ENCODE measurements at regions not wholly inside any gene's neighbourhood (a gene's known extent, or its start where the extent isn't known, plus 50 kb on each side); places are given as distances from the start of the nearest gene placed in this dataset.
"Not testable (repeated sequence)": the region's sequence is repeated elsewhere in the genome, so short reads cannot be mapped to it uniquely, and the experiment has no call there.

DNA sequence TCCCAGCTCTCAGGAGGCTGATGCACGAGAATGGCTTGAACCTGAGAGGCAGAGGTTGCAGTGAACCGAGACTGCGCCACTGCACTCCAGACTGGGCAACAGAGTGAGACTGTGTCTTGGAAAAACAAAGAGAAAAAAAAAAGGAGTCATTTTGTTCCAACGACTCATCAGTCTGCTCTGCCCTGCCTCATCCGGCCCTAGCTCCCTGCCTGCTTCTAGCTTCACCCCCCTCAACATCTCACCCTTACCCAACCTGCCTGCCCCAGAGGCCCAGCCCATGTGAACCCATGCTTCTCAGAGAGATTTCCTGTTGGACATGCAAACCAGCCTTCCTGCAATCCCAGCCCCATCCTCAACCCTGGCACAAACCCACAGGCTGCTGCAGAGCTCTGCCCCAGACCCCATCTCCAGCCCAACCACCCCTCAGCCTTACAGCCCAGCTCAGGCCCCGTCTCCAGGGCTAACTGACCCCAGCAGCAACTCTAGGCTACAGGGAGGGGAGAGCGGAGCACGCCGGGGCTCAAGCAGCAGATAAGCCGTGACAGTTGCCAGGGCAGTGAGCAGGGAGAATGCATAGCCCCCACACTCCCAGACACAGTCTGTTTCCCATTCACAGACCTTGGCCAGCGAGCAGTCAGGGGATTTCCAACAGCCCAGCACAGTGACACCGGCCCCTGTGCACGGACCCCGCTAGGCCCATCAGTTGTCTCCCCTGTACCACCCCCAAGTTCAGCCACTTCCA lies 86.0 kb upstream of the KCTD7 start:
- no peak for DNase-seq

DNA sequence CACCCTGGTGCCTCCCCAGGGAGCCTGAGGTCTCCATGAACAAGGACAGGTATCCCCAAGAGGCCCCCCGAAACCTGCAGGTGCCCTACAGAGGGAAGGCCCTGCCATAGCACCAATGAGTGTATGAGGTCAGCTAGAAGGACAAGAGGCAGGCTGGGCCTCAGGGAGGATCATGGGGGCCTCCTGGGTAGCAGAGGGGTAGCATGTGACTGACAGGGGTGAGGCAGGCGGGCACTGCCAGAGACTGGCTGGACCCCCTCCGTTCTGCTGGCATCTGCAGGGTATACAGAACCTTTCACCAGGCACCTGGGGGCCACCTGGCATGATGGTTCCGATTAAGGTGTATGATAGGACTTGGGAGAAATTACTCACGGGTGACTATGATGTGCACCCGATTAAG lies 79.2 kb upstream of the KCTD7 start:
- DNase-seq = no peak

DNA sequence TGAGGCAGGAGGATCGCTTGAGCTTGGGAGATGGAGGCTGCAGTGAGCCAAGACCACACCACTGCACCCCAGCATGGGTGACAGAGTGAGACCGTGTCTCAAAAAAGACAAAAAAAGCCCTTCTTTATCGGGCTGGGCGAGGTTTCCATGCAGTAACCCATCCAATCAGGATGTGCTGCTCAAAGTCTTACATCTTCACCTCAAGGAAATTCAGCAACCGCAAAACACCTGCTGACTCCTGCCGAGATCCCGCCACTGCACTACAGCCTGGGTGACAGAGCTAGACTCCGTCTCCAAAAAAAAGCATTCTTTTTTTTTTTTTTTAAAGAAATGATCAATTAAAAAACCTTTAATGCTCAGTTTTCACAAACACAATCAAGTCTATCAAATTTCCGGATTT lies 75.7 kb upstream of the KCTD7 start:
- DNase-seq = no peak

DNA sequence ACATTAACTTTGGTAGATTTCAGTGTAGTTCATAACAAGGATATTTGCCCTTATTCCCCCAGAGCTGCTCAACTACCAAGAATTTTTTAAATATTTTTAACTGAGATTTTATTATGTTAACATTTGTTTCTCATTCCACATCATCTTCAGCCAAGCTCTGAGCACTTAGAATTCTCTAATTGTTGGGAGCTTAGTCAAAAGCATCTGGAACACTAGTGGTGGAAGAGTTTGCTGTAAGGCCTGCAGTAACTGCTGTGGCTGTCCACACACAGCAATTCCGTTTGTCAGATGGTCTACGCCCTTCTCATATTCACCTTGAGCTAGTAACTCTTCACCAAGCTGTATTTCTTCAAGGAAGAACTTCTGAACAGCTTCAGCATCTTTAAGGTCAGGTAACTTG lies 75.0 kb upstream of the KCTD7 start:
- DNase-seq = not testable (repeated sequence)

DNA sequence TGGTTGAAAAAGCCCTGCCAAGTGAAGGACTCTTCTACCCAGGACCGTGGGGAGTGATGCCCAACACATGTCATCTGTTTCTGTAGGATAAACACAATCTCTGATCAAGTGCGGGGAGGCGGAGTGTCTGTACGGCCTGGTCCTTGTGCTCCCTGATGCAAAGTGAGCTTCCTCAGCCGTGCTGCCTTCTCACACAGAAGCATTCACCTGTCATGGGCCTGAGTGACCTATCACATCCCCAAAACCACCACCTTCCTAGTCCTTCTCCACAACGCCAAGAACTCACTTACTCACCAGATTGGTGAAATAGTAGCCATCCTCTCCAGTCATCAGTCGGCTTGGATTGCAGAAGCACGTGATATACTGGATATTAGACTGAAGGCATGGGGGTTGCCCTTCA lies 74.4 kb upstream of the KCTD7 start:
- not testable (repeated sequence) for DNase-seq

DNA sequence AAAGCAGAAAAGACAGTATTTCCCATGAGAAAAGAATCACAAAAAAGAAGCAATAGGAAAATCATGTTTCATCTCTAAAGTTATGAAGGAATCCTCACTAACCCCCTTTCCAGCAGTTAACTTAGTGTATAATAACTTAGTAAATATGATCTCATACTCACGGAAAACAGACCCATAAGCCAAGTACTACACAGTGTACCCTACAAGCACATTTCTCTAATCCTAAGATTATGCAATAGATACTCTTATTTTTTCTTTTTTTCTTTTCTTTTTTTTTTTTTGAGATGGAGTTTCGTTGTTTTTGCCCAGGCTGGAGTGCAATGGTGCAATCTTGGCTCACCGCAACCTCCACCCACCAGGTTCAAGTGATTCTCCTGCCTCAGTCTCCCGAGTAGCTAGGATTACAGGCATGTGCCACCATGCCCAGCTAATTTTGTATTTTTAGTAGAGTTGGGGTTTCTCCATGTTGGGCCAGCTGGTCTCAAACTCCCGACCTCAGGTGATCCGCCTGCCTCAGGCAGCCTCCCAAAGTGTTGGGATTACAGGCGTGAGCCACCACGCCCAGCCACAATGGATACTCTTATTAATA lies 73.7 kb upstream of the KCTD7 start:
- not testable (repeated sequence) for DNase-seq

DNA sequence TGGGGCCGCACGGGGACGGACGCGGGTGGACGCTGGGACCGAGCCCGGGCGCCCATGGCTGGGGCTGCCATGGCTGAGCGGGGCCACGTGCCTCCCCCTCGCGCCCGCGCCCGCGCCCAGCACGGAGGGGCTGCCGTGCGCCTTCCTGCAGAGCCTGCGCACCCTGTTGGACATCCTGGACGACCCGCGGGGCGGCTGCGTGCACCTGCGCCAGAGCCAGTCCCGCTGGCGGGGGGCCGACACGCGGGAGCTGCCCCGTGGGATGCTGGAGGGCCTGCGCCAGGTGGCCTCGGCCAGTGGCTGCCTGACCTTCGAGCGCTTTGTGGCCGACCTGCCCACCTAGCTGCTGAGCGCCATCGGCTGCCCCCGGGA lies 72.5 kb upstream of the KCTD7 start:
- DNase-seq = no peak

DNA sequence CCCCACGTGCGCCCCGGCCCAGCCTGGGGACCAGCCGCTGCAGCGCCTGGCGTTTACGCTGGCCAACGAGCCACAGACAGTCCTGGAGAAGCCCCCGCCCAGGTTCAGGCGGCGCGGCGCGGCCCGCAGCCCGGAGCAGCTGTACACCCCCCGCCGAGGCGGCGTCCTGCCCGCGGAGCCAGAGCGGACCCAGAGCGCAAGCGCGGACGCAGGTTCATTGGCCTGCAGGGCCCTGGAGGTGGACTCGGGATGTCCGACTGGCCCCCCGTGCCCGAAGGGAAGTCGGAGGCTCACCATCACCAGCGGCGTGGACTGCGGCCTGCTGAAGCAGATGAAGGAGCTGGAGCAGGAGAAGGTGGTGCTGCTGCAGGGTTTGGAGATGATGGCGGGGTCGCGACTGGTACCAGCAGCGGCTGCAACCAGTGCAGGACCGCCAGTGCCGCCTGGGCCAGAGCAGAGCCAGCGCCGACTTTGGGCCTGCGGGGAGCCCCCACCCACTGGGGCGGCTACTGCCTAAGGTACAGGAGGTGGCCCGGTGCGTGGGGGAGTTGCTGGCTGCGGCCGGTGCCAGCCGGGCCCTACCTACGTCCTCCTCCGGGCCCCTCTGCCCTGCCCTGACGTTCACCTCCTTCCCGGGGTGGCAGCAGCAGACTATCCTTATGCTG lies 72.0 kb upstream of the KCTD7 start:
- DNase-seq = no peak

DNA sequence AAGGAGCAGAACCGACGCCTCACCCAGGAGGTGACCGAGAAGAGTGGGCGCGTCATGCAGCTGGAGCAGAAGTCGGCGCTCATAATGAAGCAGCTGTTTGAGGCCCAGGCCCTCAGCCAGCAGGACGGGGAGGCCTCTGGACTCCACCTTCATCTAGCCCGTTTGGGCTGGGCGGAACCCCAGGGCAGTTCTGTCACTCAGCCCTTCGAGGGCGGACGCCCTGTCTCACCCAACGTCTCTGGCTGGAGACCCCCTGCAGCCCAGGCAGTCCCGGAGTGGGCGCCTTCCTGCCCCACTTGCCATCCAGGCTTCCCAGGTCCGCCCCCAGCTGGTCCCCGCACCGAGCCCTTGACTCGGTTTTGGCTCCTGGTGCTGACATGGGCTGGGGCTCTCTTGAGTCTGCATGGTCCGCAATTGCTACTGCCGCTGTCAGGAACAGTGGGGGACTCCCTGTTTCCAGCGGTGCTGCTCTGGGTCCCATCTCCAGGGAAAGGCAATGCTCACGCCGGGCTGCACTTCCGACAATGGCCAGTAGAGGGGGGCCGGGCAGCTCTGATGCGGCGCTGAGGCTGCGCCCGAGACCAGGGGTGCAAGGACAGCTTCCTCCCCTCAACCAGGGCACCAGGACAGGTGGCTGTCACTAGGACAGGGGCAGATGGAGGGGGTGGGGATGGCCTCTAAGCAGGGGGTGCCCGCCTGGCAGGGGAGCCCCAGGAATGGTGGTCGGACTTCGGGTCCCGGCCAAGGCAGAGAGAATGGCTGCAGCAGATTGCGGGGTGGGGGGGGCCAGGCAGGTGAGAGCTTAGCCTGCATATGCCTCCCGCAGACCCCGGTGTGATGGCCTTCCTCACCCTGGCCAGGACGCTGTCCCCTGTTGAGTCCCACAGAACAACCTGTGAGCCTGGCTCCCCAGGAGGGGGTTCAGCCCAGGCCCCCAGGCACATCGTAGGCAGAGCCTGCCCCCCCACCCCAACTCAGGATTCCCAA lies 71.2 kb upstream of the KCTD7 start:
- peak; percentile 1 for DNase-seq

DNA sequence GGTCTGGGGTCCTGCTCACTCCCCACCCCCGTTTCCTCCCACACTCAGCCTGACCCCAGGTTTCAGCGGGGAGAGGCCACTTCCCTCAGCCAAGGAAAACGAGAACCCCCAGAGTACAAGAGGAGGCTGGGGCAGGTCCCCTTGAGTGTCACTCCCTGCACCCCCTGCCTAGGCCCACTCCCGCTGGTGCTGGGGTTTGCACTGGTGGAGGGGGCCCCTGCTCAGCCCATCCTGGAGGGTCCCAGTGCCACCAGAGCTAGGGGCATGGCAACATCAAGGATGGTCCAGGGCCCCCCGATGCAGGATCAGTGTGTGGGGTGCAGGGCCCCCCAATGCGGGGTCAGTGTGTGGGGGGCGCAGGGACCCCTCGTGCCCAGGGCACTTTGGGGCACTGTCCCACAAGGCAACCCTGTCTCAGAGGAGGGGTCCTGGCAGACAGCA lies 70.5 kb upstream of the KCTD7 start:
- no peak for DNase-seq

DNA sequence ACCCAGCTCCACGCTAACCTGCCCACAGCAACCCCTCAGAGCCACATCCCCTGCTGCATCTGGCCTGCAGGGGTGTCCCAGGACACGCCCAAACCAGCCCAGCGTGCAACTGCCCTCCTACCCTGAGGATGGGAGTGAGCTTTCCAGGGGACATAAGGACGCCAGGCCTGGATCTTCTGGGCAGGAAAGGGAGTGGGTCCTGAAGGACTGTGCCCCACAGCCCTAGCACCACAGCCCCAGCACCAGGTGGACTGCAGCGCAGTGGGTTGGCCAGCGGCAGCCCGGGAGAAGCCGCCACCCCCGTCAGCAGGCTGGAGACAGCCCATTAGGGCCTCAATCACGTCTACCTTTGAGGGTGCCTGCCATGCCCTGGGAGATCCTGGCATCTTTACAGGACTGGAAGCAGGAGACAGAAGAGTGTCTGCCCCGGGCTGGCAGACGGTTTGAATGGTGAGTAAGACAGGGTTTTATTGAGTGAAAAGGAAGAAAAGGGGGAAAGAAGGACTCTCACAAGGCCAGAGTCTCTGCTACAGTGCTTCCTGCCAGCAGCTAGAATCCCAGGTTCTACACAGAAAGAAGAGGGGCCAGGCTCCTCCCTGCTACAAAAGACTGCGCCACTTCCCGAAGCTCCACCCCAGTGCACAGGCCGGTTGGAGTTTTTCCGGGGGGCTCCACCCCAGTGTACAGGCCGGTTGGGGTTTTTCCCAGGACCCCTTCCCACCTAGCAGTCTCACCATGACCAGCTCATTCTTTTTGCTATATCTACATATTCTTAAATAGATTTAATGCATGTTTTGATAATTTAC lies 69.8 kb upstream of the KCTD7 start:
- no peak for DNase-seq

DNA sequence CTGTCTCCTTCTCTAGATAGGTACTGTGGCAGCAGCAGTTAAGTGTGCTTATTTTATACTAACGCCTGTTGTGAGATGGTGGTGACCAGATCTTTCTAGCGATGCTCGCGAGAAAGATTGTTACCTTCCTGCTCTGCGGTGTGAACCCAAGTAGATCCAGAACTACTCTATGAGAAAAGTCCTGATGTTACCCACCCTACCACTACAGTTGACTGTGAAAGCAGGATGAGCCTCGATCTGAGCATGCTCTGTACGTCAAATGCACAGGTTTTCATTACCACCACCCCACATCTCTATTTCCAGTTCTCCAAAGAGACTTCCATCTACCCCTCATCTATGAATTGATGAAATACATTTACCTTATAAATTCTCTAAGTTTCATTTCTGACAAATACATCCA lies 64.6 kb upstream of the KCTD7 start:
- no peak for DNase-seq

DNA sequence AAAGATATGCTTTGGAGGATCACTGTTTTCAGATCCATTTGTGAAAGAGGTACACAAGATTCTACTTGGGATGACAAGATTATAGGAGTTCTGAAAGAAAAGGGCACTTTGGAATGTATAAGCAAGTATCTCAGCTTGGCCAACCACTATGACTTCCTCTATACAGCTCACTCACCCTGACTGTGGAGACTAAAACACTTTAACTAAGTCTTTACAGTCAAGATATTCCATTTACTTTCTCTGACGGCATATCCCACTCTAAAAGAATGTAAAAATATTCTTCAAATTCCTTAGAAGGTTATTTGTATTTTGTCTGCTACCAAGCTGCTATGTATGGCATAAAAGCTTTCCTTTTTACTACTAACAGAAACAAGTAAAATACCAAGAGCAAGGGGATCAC lies 58.5 kb upstream of the KCTD7 start:
- DNase-seq = not testable (repeated sequence)

DNA sequence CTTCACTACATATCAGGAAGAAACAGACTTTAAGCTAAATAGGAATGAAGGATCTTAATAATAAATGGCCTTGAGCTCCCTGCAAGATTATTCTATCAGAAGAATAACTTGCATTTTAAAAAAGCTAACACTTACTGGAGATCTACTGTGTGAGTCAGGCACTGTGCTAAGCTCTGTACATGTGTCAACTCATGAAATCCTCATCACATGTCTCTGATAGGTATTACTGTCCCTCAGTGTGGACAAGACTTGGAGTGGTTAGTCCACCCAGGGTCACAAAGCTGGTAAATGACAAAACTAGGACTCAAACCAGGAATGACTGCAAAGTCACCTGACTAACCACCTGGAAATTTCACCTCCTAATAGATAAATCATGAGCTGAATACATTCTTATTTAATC lies 57.1 kb upstream of the KCTD7 start:
- DNase-seq = no peak

DNA sequence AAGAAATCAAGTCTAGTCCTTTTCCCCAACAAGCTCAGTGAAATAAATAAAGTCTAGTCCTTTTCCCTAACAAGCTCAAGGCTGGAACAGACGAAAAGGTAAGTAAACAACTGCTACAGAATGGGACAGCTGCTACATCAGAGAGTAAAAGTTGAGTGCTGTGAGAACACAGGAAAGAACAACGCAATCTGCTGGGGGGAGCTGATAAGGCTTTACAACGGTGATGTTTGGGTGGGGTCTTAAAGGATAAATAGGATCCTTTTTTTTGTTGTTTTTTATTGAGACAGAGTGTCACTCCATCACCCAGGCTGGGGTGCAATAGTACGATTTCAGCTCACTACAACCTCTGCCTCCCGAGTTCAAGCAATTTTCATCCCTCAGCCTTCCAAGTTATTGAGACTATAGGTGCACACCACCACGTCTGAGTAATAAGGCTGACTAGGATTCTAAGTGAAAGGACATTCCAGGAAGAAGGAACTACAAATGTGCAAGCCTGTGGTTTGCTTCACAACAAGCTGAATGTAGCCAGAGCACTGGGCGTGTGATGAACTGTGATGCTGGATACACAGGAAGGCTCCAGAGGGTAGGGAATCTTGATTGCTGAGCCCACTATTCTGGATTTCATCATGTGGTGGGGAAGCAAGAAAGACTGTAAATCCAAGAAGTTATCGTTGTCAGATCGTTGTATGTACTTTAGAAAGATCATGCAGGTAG lies 54.7 kb upstream of the KCTD7 start:
- DNase-seq = not testable (repeated sequence)

DNA sequence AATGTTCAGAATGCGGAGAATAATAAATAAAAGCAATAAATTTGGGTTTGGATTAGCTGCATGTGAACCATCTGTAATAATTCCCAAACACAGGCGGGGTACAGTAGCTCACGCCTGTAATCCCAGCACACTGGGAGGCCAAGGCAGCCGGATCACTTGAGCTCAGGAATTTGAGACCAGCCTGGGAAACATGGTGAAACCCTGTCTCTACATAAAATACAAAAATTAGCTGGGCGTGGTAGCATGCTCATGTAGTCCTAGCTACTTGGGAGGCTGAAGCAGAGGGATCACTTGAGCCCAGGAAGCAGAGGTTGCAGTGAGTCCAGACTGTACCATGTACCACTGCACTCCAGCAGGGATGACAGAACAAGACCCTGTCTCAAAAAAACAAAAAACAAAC lies 53.9 kb upstream of the KCTD7 start:
- not testable (repeated sequence) for DNase-seq

DNA sequence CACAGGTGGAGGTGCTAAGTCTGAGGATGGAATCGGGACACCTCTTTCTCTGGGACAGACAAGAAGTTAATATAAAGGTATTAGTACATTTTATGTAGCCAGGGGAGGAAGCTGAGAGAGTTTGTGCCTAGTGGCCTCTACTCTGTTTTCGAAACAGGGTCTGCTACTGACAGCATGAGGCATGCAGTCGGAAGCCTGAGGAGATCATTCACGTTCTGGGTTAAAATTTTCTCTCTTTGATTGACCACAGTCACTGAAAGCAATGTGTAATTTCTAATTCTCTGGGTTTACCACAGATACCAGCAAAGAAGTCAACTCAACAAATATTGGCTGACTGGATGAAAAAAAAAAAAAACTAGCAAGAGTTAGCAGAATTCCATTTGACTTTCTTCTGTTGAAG lies 53.3 kb upstream of the KCTD7 start:
- DNase-seq = no peak

DNA sequence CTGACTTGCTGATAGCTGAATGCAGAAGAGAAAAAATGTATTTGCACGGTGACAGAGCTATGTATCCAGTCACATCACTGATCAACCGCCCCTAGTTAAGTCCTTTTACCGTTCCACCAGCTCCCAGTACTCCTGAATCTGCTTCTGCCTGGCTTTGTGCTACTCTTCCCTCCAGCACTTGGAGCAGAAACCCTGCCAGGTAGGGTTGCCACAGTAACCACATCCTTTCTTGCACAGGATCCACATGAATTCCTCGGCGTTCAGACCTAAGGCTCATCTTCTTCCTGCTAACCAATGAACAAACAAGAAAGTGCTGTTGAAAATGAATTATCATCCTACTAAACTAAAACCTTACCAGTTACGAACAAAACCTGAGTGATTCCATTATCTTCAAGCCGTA lies 52.0 kb upstream of the KCTD7 start:
- no peak for DNase-seq
